ENCODE measurements at regions not wholly inside any gene's neighbourhood (a gene's known extent, or its start where the extent isn't known, plus 50 kb on each side); places are given as distances from the start of the nearest gene placed in this dataset.

GRCh38 chr2:236941551-236941950, 144.1 kb upstream of the COPS8 start:
- no peak for ATAC-seq
- peaks cover 4% of the 10 kb centered on the region; the same call in 1 of the 2 replicates for H3K27me3 Mint-ChIP-seq (ENCODE audit: low read depth)
- H3K36me3 Mint-ChIP-seq, result no peaks in the 10 kb centered on the region
- no peaks in the 10 kb centered on the region for H3K9me3 Mint-ChIP-seq
- no peak for TF ChIP-seq PRRX2 (CRISPR knock-in tag; IDR thresholded peaks at IDR 0.05)
- H3K4me1 Mint-ChIP-seq, result peaks cover 4% of the 10 kb centered on the region; the same call in 1 of the 2 replicates
- POLR2A ChIA-PET, result no interaction called here
- H3K4me3 Mint-ChIP-seq, result no peak overlapping the region
- no peak overlapping the region for H3K27ac Mint-ChIP-seq
- CTCF ChIA-PET, result no interaction called here
- no peak for DNase-seq (ENCODE audit: low spot score)

- Mint-ChIP-seq H3K4me1 (peaks cover 4% of the 10 kb centered on the region; the same call in 1 of the 2 replicates), H3K27me3 (ENCODE audit: low read depth) (peaks cover 4% of the 10 kb centered on the region; the same call in 1 of the 2 replicates), H3K4me3 (no peak overlapping the region), H3K36me3 (no peaks in the 10 kb centered on the region), H3K27ac (no peak overlapping the region), H3K9me3 (no peaks in the 10 kb centered on the region)
- ChIA-PET POLR2A (no interaction called here), CTCF (no interaction called here)
- ATAC-seq, result no peak
- DNase-seq (ENCODE audit: low spot score), result no peak
- no peak for TF ChIP-seq ZNF425 (CRISPR knock-in tag; conservative IDR thresholded peaks at IDR 0.05)
- TF ChIP-seq ZBTB43 (CRISPR knock-in tag; IDR thresholded peaks at IDR 0.05), result no peak
- TF ChIP-seq USF1 (CRISPR knock-in tag; IDR thresholded peaks at IDR 0.05), result no peak
- TF ChIP-seq ZNF416 (CRISPR knock-in tag; IDR thresholded peaks at IDR 0.05), result no peak
Observed at GRCh38 chr2:236942554-236942953, 143.1 kb upstream of the COPS8 start.

GRCh38 chr2:236943068-236943467, 142.6 kb upstream of the COPS8 start:
- Mint-ChIP-seq H3K27me3 (ENCODE audit: low read depth) (peaks cover 4% of the 10 kb centered on the region; the same call in 1 of the 2 replicates), H3K4me1 (peaks cover 4% of the 10 kb centered on the region; the same call in 1 of the 2 replicates), H3K9me3 (no peaks in the 10 kb centered on the region), H3K4me3 (no peak overlapping the region), H3K36me3 (no peaks in the 10 kb centered on the region), H3K27ac (no peak overlapping the region)
- ChIA-PET POLR2A (no interaction called here), CTCF (no interaction called here)
- ATAC-seq (no peak), DNase-seq (ENCODE audit: low spot score) (no peak)
- TF ChIP-seq ETV6 (CRISPR knock-in tag; IDR thresholded peaks at IDR 0.05) (no peak), ZBTB21 (CRISPR knock-in tag; IDR thresholded peaks at IDR 0.05; ENCODE audit: borderline replicate concordance) (no peak), OVOL2 (CRISPR knock-in tag; IDR thresholded peaks at IDR 0.05; ENCODE audit: borderline replicate concordance) (no peak), ZNF121 (CRISPR knock-in tag; IDR thresholded peaks at IDR 0.05) (no peak), MAX (CRISPR knock-in tag; IDR thresholded peaks at IDR 0.05) (no peak), EMX1 (CRISPR knock-in tag; IDR thresholded peaks at IDR 0.05) (no peak), IRF2 (CRISPR knock-in tag; IDR thresholded peaks at IDR 0.05; ENCODE audit: borderline replicate concordance, low read depth) (no peak), MLX (CRISPR knock-in tag; IDR thresholded peaks at IDR 0.05) (no peak), SMAD3 (CRISPR knock-in tag; IDR thresholded peaks at IDR 0.05; ENCODE audit: borderline replicate concordance) (no peak), E2F1 (CRISPR knock-in tag; IDR thresholded peaks at IDR 0.05) (no peak), ZNF532 (CRISPR knock-in tag; IDR thresholded peaks at IDR 0.05; ENCODE audit: borderline replicate concordance) (no peak), ERG (CRISPR knock-in tag; IDR thresholded peaks at IDR 0.05) (no peak), ESRRA (CRISPR knock-in tag; IDR thresholded peaks at IDR 0.05; ENCODE audit: borderline replicate concordance) (no peak)
